GM04504 (cell line): ENCODE measurements at regions not wholly inside any gene's neighbourhood (a gene's known extent, or its start where the extent isn't known, plus 50 kb on each side); places are given as distances from the start of the nearest gene placed in this dataset.
A peak's percentile ranks its signal among the peaks of the same experiment; 100 is the strongest.

ENCODE experiments used
- DNase-seq: peaks from one replicate; pipeline ENCODE4 v3.0.0-alpha.2; 2012; ENCODE audit warnings: low read depth

DNA sequence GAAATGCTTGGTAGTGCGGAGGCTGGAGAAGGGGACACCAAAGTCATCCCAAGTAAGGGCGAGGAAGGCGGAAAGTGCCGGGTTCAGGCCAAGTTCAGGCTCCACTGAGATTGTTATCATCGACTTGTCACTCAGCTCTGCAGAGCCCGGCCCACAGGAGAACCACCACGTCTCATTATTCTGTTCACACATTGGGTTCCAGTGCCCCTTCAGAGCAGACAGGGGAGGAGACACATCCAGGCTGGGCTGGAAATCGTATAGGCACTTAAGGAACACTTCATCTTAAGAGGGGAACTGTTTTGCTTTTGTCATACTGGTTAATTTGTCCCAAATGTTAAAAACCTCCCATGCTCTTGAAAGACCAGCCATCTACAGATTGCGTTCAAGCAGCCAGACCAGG is 118.3 kb upstream of the ADAMTS18 start:
- DNase-seq = no peak

DNA sequence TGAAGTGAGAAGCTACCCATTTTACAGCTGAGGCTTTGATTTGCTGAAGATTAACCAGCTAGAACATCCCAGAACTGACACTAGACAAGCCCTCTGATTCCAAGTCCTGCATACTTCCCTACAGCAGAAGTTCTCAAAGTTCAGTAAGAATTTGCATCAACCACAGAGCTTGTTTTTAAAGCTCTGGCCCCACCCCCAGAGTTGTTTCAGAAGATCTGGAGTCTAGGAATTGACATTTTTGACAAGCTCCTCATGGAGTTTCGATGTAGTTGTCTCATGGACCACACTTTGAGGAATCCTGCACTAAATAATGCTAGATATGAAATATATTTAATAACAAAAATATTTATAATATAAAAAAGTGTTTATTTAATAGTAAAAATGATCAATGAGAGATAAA is 120.3 kb upstream of the ADAMTS18 start:
- DNase-seq = no peak

DNA sequence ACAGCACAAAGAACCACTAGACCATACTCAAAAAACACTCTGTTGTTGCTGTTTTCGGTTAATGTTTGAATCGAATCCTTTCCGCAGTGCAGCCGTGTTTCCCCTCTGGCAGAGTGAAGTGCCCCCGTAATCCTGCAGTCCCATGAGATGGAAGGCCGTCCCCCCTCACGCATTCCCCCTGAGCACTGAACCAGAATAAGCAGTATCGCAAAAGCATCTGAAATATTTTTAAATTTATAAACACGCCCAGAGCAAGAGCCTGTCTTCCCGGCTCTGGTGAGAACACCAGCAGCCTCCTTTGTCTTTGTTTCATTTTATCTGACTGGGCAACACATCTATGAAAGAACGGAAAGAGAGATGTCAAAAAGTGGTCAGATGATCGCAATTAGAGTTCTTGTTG is 121.0 kb upstream of the ADAMTS18 start:
- no peak for DNase-seq

DNA sequence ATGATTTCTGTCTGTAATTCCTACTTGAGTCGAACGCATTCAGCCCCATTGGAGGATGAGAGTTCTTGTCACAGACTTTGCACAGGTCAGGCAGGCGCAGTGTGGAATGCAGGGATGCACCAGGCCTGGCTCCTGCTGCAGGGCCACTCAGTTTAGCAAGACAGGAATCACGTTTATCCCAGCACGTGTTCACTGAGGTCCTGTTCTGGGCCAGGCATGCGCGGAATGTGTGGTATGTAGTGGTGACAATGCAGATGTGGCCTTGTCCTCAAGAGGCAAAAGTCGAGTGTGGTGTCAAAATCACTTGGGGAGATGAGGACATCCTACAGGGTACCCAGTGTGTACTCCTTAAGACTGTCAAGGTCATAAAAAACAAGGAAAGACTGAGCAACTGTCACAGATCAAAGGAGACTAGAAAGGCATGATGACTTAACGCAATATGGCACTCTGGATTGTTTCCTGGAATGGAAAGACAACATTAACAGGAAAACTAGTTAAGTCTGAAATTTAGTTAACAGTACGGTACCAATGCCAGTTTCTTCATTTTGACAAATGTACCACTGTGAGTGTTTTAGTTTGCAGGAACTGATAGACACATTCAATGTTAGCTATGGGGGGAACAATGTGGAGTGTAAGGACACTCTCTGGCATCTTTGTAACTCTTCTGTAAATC is 121.5 kb upstream of the ADAMTS18 start:
- no peak for DNase-seq

GRCh38 chr16:77557385-77557784 is 122.6 kb upstream of the ADAMTS18 start:
- no peak for DNase-seq

DNA sequence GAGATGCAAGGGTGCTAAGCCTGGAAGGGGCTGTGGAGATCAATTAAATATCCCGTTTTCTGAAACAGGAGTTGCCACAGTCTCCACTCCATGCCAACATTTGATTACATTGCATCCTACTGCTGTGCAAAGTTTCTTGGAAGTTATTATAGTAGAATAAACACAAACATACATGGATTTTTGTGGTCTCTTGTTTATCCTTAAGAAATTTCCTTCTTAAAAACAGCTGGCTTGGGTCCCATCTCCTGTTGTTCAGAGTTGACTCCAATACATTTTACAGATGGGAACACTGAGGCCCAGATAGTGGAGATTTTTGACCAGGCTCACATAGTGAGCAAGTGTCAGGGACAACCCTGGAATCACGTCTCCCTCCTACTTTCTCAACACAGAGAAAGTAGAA is 124.0 kb upstream of the ADAMTS18 start:
- no peak for DNase-seq

GRCh38 chr16:77562497-77562896 is 127.7 kb upstream of the ADAMTS18 start:
- DNase-seq = no peak

- DNase-seq = peak; percentile 16
These were observed 130.1 kb upstream of the ADAMTS18 start for GRCh38 chr16:77564791-77565390.

DNA sequence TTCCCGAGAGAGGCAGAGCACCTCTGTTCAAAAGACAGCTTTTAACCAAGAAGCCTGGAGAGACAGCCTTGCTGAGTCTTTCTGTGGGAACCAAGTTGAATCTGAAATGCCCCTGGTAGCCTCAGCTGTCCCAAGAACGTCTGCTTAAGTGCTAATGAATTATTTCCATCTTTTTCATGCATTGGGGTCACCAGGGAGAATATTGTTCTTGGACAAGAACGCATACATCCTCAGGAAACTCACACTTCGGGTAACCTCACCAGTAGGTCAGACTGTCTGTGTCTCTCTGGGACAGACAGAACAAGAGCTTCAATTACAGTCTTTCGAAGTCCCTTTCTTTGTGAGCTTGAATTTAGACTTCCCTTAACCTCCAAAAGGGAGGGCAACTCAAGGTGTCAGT is 134.6 kb upstream of the ADAMTS18 start:
- no peak for DNase-seq

- no peak for DNase-seq
These were observed 135.7 kb upstream of the ADAMTS18 start for GRCh38 chr16:77570574-77570973.

DNA sequence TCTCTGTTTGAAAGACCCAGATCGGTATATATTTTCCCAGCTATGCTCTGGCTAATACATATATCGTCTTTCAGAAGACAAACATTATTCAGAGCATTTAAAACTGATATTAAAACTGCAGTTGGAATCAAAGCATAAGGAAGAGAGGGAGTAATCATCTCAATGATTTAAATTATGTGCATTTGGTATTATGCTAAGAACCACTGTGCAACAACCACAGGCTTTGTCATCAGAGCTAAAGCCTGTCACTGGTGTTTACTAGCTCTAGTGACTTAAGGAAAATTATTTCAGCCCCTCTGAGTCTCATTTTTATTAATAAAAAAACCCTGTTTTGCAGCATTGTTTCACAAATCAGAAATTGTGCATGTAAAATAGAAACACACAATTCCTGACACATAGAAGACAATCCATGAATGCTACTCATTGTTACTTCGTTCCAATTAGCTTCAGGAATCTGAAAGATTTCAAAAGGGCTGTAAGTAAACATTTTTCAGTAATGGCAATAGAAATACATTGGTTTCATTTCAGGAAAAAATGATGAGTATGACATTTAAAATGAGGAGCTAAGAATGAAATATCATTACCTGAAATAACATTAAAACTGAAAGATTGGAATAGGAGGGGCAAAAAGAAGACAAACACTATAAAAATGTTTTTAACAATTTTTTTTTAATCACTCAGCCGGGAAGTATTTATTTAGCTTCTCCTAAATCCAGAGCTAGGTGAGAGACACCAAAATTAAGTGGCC is 136.5 kb upstream of the ADAMTS18 start:
- DNase-seq = no peak

GRCh38 chr16:77574867-77575624 is 140.2 kb upstream of the ADAMTS18 start:
- no peak for DNase-seq

GRCh38 chr16:77579351-77579891 is 142.9 kb upstream of the NUDT7 start:
- no peak for DNase-seq

GRCh38 chr16:77581706-77582105 is 140.6 kb upstream of the NUDT7 start:
- DNase-seq = no peak

DNA sequence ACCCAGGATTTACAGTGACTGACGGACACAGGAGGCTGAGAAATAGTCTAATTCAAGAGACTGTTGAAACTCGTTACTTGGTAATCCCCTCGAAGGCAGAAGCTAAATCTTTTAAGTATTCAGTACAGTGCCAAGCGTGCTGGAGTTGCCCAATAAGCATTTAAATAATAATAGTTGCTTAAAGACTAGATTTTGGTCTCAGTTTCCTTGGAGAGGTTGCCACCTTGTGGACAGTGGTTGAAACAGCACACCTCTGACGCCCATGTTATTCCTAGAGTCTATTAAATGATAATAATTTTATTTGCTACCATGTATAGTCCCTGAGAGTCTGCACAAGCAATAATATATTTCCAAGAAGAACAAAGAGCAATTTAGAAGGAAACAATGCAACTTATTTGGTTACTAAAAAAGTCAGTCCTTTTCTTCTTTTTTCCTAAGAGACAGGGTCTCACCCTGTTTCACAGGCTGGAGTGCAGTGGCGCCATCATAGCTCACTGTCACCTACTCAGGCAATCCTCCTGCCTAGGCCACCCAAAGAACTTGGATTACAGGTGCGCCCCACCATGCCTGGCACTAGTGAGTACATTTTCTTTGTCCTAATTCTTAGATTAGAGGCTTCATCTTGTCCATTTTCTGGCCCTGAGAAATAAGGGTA is 138.0 kb upstream of the NUDT7 start:
- DNase-seq = peak; percentile 25

DNA sequence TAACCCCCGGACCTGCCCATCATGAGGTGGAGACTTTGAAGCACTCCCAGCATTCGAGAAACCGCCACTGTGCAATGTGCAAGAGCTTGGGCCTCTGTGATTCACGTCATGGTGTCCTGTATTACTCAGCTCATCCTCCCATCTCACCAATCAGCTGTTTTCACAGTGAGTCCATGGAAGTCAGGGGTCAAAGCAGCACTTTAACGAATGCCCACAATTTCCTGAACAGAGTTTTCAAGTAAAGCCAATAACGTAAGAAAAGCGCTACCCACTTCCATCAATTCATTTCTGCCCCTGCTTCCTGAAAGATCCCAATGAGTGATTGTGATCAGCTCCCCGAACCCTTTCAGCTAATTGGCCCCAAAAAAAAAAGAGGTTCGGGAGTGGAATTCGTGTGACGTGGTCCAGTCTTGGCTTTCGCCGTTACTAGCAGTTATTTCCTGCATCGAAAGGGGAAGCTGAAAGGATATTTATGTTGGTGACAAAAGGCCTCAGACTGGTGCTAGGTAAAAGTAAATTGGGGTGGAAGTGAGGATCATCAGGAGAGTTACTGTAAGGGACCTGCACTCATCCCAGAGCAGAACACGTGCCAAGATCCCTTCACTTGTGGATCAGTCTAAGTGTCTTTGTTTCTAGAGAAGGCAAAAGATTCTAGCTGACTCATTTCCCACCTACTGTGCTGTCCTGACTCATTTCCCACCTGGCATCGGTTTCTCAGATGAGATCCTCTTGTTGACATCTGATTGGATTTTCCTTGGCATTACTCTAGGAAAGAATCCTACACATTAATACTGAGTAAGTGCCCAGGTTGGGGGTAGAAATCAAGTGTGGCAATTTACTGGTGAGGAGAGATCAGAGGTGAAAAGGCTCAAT is 136.7 kb upstream of the NUDT7 start:
- no peak for DNase-seq

DNA sequence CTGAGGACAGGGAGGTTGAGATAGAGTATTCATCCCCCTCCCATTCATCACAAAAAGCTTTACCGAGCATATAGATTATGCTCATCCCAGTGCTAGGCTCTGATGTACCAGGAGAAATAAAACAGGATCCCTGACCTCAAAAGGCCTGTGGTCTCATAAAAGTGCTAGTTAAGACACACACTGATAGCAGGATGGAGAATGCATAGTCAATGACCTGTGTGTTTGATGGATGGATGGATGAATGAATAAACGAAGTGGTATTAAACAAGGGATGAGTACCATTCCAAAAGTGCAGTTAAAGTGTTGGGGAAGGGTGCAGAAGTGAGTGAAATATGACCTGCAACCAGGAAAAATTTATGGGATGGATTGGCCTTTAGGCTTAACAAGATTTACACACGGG is 133.9 kb upstream of the NUDT7 start:
- DNase-seq = no peak

- no peak for DNase-seq
These were observed 133.1 kb upstream of the NUDT7 start for GRCh38 chr16:77589071-77589765.

GRCh38 chr16:77590707-77591106 is 131.6 kb upstream of the NUDT7 start:
- no peak for DNase-seq

GRCh38 chr16:77591347-77591746 is 131.0 kb upstream of the NUDT7 start:
- DNase-seq = no peak
